NCI-H1105 treated with DMSO at 0.1 percent for 48 hours (cell line): ENCODE measurements at regions not wholly inside any gene's neighbourhood (a gene's known extent, or its start where the extent isn't known, plus 50 kb on each side); places are given as distances from the start of the nearest gene placed in this dataset.

ENCODE experiments used
- DNase-seq: peaks from one replicate; lab custom pipeline; 2025; lab: John Stamatoyannopoulos, UW

GRCh38 chr11:27904358-27905055 lies 203.4 kb downstream of the KIF18A start:
- no peak for DNase-seq

- DNase-seq = no peak
Measured at GRCh38 chr11:27902981-27903624, 202.8 kb upstream of the BDNF start.

GRCh38 chr11:27898166-27898565 lies 197.9 kb upstream of the BDNF start:
- DNase-seq = no peak

GRCh38 chr11:27896096-27896495 lies 195.8 kb upstream of the BDNF start:
- no peak for DNase-seq

GRCh38 chr11:27894552-27894951 lies 194.3 kb upstream of the BDNF start:
- no peak for DNase-seq

GRCh38 chr11:27886857-27887256 lies 186.6 kb upstream of the BDNF start:
- DNase-seq = no peak

- no peak for DNase-seq
Measured at GRCh38 chr11:27882066-27882697, 181.9 kb upstream of the BDNF start.

GRCh38 chr11:27875831-27876775 lies 175.8 kb upstream of the BDNF start:
- DNase-seq = no peak

- peak; percentile 93 for DNase-seq
Measured at GRCh38 chr11:27874998-27875830, 175.0 kb upstream of the BDNF start.

GRCh38 chr11:27873664-27874063 lies 173.4 kb upstream of the BDNF start:
- DNase-seq = no peak

GRCh38 chr11:27871056-27871455 lies 170.8 kb upstream of the BDNF start:
- no peak for DNase-seq

- no peak for DNase-seq
Measured at GRCh38 chr11:27869701-27870100, 169.4 kb upstream of the BDNF start.

GRCh38 chr11:27868709-27869108 lies 168.5 kb upstream of the BDNF start:
- no peak for DNase-seq

- no peak for DNase-seq
Measured at GRCh38 chr11:27868226-27868625, 168.0 kb upstream of the BDNF start.

- DNase-seq = no peak
Measured at GRCh38 chr11:27865105-27865504, 164.8 kb upstream of the BDNF start.

GRCh38 chr11:27864611-27865010 lies 164.4 kb upstream of the BDNF start:
- peak; percentile 29 for DNase-seq

- peak; percentile 40 for DNase-seq
Measured at GRCh38 chr11:27864091-27864491, 163.8 kb upstream of the BDNF start.

- no peak for DNase-seq
Measured at GRCh38 chr11:27863637-27864036, 163.4 kb upstream of the BDNF start.

- DNase-seq = no peak
Measured at GRCh38 chr11:27861706-27862430, 161.6 kb upstream of the BDNF start.

- DNase-seq = no peak
Measured at GRCh38 chr11:27860811-27861210, 160.6 kb upstream of the BDNF start.

GRCh38 chr11:27858866-27859265 lies 158.6 kb upstream of the BDNF start:
- no peak for DNase-seq
